Breast epithelium (tissue), 3 donors: ENCODE measurements at regions not wholly inside any gene's neighbourhood (a gene's known extent, or its start where the extent isn't known, plus 50 kb on each side); places are given as distances from the start of the nearest gene placed in this dataset.

Experiments
- CTCF ChIP-seq, 3 donors: fragments of 450-650 bp; IDR thresholded peaks; one replicate each; pipeline ENCODE4 v1.5.1; 2016 to 2017; ENCODE audit warnings: antibody characterized with exemption in 3 of 3, mild to moderate bottlenecking in 3 of 3, moderate library complexity in 3 of 3
- POLR2AphosphoS5 ChIP-seq, 3 donors: sonication (generic); formaldehyde crosslinking; IDR thresholded peaks; one replicate each; pipeline ENCODE4 v1.6.1; 2017; ENCODE audit warnings: antibody characterized with exemption in 3 of 3

DNA sequence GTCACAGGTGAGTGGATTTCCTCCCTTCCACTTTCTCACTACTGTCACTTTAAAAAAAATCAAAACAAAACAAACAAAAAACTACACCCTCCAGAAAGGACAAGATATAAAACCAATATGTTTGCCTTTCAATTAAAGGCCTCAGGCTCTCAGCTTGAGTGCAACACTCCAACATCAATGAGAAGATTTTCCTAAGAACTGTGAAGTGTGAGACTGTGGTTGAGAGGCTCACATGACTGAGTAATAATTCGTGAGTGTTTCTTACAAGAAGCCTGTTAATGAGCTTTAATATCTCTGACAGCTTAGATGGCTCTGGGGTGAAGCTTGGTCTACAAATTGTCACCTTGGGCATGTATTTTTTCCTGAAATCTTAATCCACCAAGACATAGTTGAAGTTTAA lies 216.1 kb downstream of the ETAA1 start:
- TF ChIP-seq CTCF (IDR thresholded peaks at IDR 0.05) (no peak), POLR2AphosphoS5 (IDR thresholded peaks at IDR 0.05) (no peak)
